GM12878 (cell line): ENCODE measurements at regions not wholly inside any gene's neighbourhood (a gene's known extent, or its start where the extent isn't known, plus 50 kb on each side); places are given as distances from the start of the nearest gene placed in this dataset.

Source experiments
- ATAC-seq: fragments of 200-7000 bp; cut with Tn5 transposase; 3 replicates; pipeline ENCODE4 v1.9.1; 2020; ENCODE audit warnings: mild to moderate bottlenecking, moderate library complexity
- BruUV-seq: library from RNA; stranded (reverse); fragments of 400-500 nt; replicated peaks from 2 replicates; lab custom pipeline; 2021; lab: Mats Ljungman, UMichigan
- CTCF ChIA-PET: fragments of 300-600 bp; sonication (Branson Sonifier 250); formaldehyde crosslinking; extraction: SDS; loops from one replicate; lab custom pipeline; 2021; ENCODE audit warnings: inconsistent platforms; lab: Yijun Ruan, JAX
- POLR2A ChIA-PET: fragments of 350-600 bp; formaldehyde crosslinking; extraction: SDS; loops from one replicate; lab custom pipeline; 2021; ENCODE audit warnings: inconsistent platforms; lab: Charles Lee
- RAD21 ChIA-PET: fragments of 300-600 bp; sonication (Branson Sonifier 250); formaldehyde crosslinking; loops from one replicate; lab custom pipeline; 2023; ENCODE audit warnings: antibody characterized with exemption; ENCODE audit not compliant: unreplicated experiment; lab: Charles Lee
- SMC1A ChIA-PET: fragments of 300-600 bp; sonication (Branson Sonifier 250); formaldehyde crosslinking; loops from one replicate; lab custom pipeline; 2023; ENCODE audit not compliant: unreplicated experiment, uncharacterized antibody; lab: Charles Lee
- DNase-seq: peaks from one replicate; pipeline ENCODE4 v3.0.0-alpha.2; 2011; ENCODE audit warnings: low read depth, low spot score
- FAIRE-seq: peaks from 3 replicates; lab custom pipeline; 2011; peaks lifted over from hg19 to GRCh38; lab: Jason Lieb, UNC
- H2AFZ ChIP-seq: 2 replicates; pipeline ENCODE4 v1.6.0; 2011; ENCODE audit warnings: low read depth, low read length, control low read depth; ENCODE audit not compliant: control insufficient read depth
- H3K27ac ChIP-seq: 2 replicates; pipeline ENCODE4 v1.5.1; 2011; ENCODE audit warnings: control low read depth; ENCODE audit not compliant: control insufficient read depth, insufficient read depth
- H3K27me3 ChIP-seq, 2 experiments: replicated peaks in 1 of 2; 2 replicates each; pipeline versions ENCODE4 v1.6.0 to v1.6.1; 2011; ENCODE audit warnings: low read length in 1 of 2; ENCODE audit not compliant: control insufficient read depth in 2 of 2, insufficient read depth in 2 of 2
- H3K36me3 ChIP-seq, 2 experiments: 2 replicates each; pipeline ENCODE4 v1.5.1; 2011; ENCODE audit warnings: low read length in 1 of 2; ENCODE audit not compliant: control insufficient read depth in 2 of 2, insufficient read depth in 2 of 2
- H3K4me1 ChIP-seq: 2 replicates; pipeline ENCODE4 v1.6.1; 2011; ENCODE audit warnings: mild to moderate bottlenecking, low read length, moderate library complexity, mixed read lengths; ENCODE audit not compliant: control insufficient read depth, insufficient read depth
- H3K4me2 ChIP-seq: 2 replicates; pipeline ENCODE4 v1.6.0; 2011; ENCODE audit warnings: control low read depth; ENCODE audit not compliant: control insufficient read depth, insufficient read depth
- H3K4me3 ChIP-seq: fragments of 200-600 bp; sonication (generic); 2 replicates; pipeline ENCODE4 v1.5.1; 2016
- H3K79me2 ChIP-seq: 2 replicates; pipeline ENCODE4 v1.6.0; 2011; ENCODE audit warnings: low read length; ENCODE audit not compliant: control insufficient read depth, insufficient read depth
- H3K9ac ChIP-seq: 2 replicates; pipeline ENCODE4 v1.8.0; 2011; ENCODE audit warnings: low read length, control low read depth, mixed read lengths; ENCODE audit not compliant: control insufficient read depth, insufficient read depth
- H3K9me3 ChIP-seq: replicated peaks from 3 replicates; pipeline ENCODE4 v1.5.1; 2011; ENCODE audit warnings: mild to moderate bottlenecking, low read length; ENCODE audit not compliant: control insufficient read depth, insufficient read depth
- H4K20me1 ChIP-seq: 2 replicates; pipeline ENCODE4 v1.6.0; 2011; ENCODE audit not compliant: control insufficient read depth, insufficient read depth
- EED ChIP-seq: sonication (generic); IDR thresholded peaks from 2 replicates; pipeline ENCODE4 v1.6.1; 2016; ENCODE audit warnings: antibody characterized with exemption, low read depth
- GATAD2B ChIP-seq: fragments of 450-650 bp; conservative IDR thresholded peaks from 2 replicates; pipeline ENCODE4 v1.6.1; 2017; ENCODE audit warnings: low read depth, mild to moderate bottlenecking, moderate library complexity
- PKNOX1 ChIP-seq: fragments of 450-650 bp; IDR thresholded peaks from 2 replicates; pipeline ENCODE4 v1.6.1; 2016; ENCODE audit warnings: mild to moderate bottlenecking
- RAD51 ChIP-seq: fragments of 450-650 bp; IDR thresholded peaks from 2 replicates; pipeline ENCODE4 v1.6.1; 2016; ENCODE audit warnings: moderate library complexity, mild to moderate bottlenecking, inconsistent platforms
- RELB ChIP-seq: fragments of 450-650 bp; IDR thresholded peaks from 2 replicates; pipeline ENCODE4 v1.6.1; 2017; ENCODE audit warnings: low read depth, mild to moderate bottlenecking, moderate library complexity
- SMARCA5 ChIP-seq: fragments of 450-650 bp; IDR thresholded peaks from 2 replicates; pipeline ENCODE4 v1.6.1; 2017; ENCODE audit warnings: mild to moderate bottlenecking
- STAT3 ChIP-seq: IDR thresholded peaks from 2 replicates; pipeline ENCODE4 v1.6.1; 2011; ENCODE audit warnings: low read depth, low read length, improper control_type of control experiment
- WGBS: methylation state at CpG from one replicate; pipeline ENCODE4 v1.1.6; 2016; ENCODE audit warnings: low lambda C conversion rate; ENCODE audit not compliant: insufficient replicate concordance, insufficient coverage; ENCODE audit errors: missing lambda C conversion rate; 5-methylcytosine and 5-hydroxymethylcytosine counted together
- in situ Hi-C: fragments of 300-500 bp; cut with MboI; formaldehyde crosslinking; loops from 9 replicates; pipeline ENCODE4 v1.14.3; 2018; ENCODE audit warnings: mixed read lengths
- intact Hi-C: fragments of 100-400 bp; cut with micrococcal nuclease; formaldehyde crosslinking; loops from one replicate; pipeline ENCODE4 v1.14.2; 2022; ENCODE audit not compliant: unreplicated experiment

GRCh38 chr4:52246827-52247226, 195.7 kb downstream of the SPATA18 start:
- TF ChIP-seq GATAD2B (no peak), PKNOX1 (no peak), RAD51 (no peak), SMARCA5 (no peak), EED (no peak), RELB (no peak), STAT3 (no peak)
- POLR2A ChIA-PET, result no interaction called here

More at GRCh38 chr4:52246827-52247226, 195.7 kb downstream of the SPATA18 start:
- H3K79me2 ChIP-seq, result no peaks in the 10 kb centered on the region
- FAIRE-seq (no peak), DNase-seq (no peak), ATAC-seq (no peak)
- in situ Hi-C loops, result no loop called here
- intact Hi-C loops, result no loop called here
- no peak overlapping the region for H2AFZ ChIP-seq
- H3K9me3 ChIP-seq, result no peaks in the 10 kb centered on the region; the same call in 2 of the 3 replicates
- no peak overlapping the region for H3K9ac ChIP-seq
- no peak overlapping the region for H3K4me2 ChIP-seq
- CTCF ChIA-PET, result no interaction called here
- H3K27me3 ChIP-seq, result no peaks in the 10 kb centered on the region
- SMC1A ChIA-PET, result no interaction called here
- no peaks in the 10 kb centered on the region for H3K36me3 ChIP-seq
- H3K27ac ChIP-seq, result no peak overlapping the region
- no TSS peak for BruUV-seq
- H4K20me1 ChIP-seq, result no peaks in the 10 kb centered on the region
- RAD21 ChIA-PET, result no interaction called here
- no peaks in the 10 kb centered on the region for H3K4me1 ChIP-seq
- no peak overlapping the region for H3K4me3 ChIP-seq
- WGBS, result 0% methylated on average over 1 of the region's 1 CpG
